ENCODE measurements at regions not wholly inside any gene's neighbourhood (a gene's known extent, or its start where the extent isn't known, plus 50 kb on each side); places are given as distances from the start of the nearest gene placed in this dataset.
A peak's percentile ranks its signal among the peaks of the same experiment; 100 is the strongest.

DNA sequence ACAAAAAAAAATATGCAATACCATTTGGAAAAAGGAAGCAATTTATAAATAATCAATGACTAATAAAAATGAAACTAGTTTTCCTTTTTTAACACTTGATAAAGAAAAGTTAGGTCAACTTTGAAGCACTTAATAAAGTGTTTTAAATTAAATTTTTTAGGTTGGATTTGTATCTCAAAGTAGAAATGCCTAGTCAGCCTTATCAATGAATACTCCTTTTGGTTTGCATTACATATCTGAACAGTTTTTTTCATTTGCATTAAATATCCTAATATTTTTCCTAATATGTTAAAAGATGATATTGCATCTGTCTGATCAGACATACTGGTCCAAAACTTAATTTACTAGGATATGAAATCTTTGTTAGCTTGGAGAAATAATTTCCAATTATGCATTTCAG, 155.8 kb upstream of the ZFP42 start:
- H3K27me3 ChIP-seq (ENCODE audit: control insufficient read depth in 1 of 2, insufficient read depth in 2 of 2, low read length in 2 of 2), result no peaks in the 10 kb centered on the region
- intact Hi-C loops (cut with micrococcal nuclease; ENCODE audit: unreplicated experiment), result no loop called here
- H3K36me3 ChIP-seq (replicated peaks in 1 of 2; ENCODE audit: control insufficient read depth in 1 of 2, insufficient read depth in 2 of 2, low read length in 2 of 2), result no peaks in the 10 kb centered on the region
- H3K79me2 ChIP-seq (ENCODE audit: insufficient read depth, low read length), result no peaks in the 10 kb centered on the region
- H3K9ac ChIP-seq (ENCODE audit: insufficient read depth, low read depth, low read length), result no peak overlapping the region
- H3K4me1 ChIP-seq (ENCODE audit: insufficient read depth, low read length), result no peaks in the 10 kb centered on the region
- ChIA-PET CTCF (ENCODE audit: low intra/inter-chr PET ratio, low total read pairs) (no interaction called here), POLR2A (no interaction called here)
- H2AFZ ChIP-seq (ENCODE audit: low read length), result no peak overlapping the region
- TF ChIP-seq MAFK (conservative IDR thresholded peaks at IDR 0.05 in 1 of 2, IDR thresholded peaks at IDR 0.05 in 1 of 2; ENCODE audit: low read length in 2 of 2), result peak; percentile 46 to 76; a peak in 3 of 4 replicates
- TF ChIP-seq ZNF781 (CRISPR knock-in tag; IDR thresholded peaks at IDR 0.05; ENCODE audit: borderline replicate concordance, not compliant biosample characterization), result no peak
- peak; percentile 42; the same call in 1 of the 2 replicates for TF ChIP-seq MAFF (IDR thresholded peaks at IDR 0.05; ENCODE audit: low read depth, low read length)
- ATAC-seq (no peak), FAIRE-seq (no peak), DNase-seq (ENCODE audit: low spot score) (no peak)
- in situ Hi-C loops (cut with HindIII; ENCODE audit: extremely low pct_ligation_motif_present, low pct_unique_long_range_greater_than_20kb), result no loop called here
- no peaks in the 10 kb centered on the region for H3K9me3 ChIP-seq (ENCODE audit: low read length)
- no TSS peak for BruUV-seq (replicated peaks)
- no peak overlapping the region for H3K27ac ChIP-seq (ENCODE audit: extremely low read length, insufficient read depth, low read length)
- H3K4me2 ChIP-seq (ENCODE audit: low read depth, low read length), result no peak overlapping the region
- H4K20me1 ChIP-seq (ENCODE audit: insufficient read depth, low read length), result no peaks in the 10 kb centered on the region
- no peak overlapping the region for H3K4me3 ChIP-seq (replicated peaks in 1 of 3; ENCODE audit: insufficient read depth in 1 of 3, low read depth in 2 of 3, low read length in 3 of 3)

DNA sequence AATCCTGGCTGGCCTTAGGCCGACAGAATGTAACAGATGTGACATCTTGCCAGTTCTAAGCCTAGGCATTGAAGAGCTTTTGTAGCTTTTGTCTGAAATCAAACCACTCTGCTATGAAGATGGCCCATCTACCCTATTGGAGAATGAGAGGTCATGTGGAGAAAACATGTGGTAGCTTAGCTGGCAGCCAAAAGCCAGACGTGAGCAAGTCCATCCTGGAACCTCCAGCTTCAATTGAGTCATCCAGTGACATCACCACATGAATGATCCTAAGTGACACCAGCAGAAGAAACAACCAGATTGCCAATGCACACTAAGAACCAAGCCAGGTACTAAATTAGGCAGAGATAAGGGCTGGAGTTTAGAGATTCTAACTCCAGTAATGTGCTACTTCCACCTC, 154.8 kb upstream of the ZFP42 start:
- Histone ChIP-seq H2AFZ (ENCODE audit: low read length) (no peak overlapping the region), H4K20me1 (ENCODE audit: insufficient read depth, low read length) (no peaks in the 10 kb centered on the region), H3K79me2 (ENCODE audit: insufficient read depth, low read length) (no peaks in the 10 kb centered on the region), H3K27ac (ENCODE audit: extremely low read length, insufficient read depth, low read length) (no peak overlapping the region), H3K27me3 (ENCODE audit: control insufficient read depth in 1 of 2, insufficient read depth in 2 of 2, low read length in 2 of 2) (no peaks in the 10 kb centered on the region), H3K4me1 (ENCODE audit: insufficient read depth, low read length) (no peaks in the 10 kb centered on the region), H3K4me3 (replicated peaks in 1 of 3; ENCODE audit: insufficient read depth in 1 of 3, low read depth in 2 of 3, low read length in 3 of 3) (no peak overlapping the region), H3K9ac (ENCODE audit: insufficient read depth, low read depth, low read length) (no peak overlapping the region), H3K36me3 (replicated peaks in 1 of 2; ENCODE audit: control insufficient read depth in 1 of 2, insufficient read depth in 2 of 2, low read length in 2 of 2) (no peaks in the 10 kb centered on the region), H3K9me3 (ENCODE audit: low read length) (no peaks in the 10 kb centered on the region), H3K4me2 (ENCODE audit: low read depth, low read length) (no peak overlapping the region)
- POLR2A ChIA-PET, result no interaction called here
- FAIRE-seq (no peak), ATAC-seq (no peak), DNase-seq (ENCODE audit: low spot score) (no peak)
- in situ Hi-C loops (cut with HindIII; ENCODE audit: extremely low pct_ligation_motif_present, low pct_unique_long_range_greater_than_20kb), result no loop called here
- intact Hi-C loops (cut with micrococcal nuclease; ENCODE audit: unreplicated experiment), result no loop called here
- WGBS (ENCODE audit: low lambda C conversion rate), result 44% methylated on average over 1 of the region's 2 CpGs
- CTCF ChIA-PET (ENCODE audit: low intra/inter-chr PET ratio, low total read pairs), result no interaction called here
- TF ChIP-seq CREB1 (IDR thresholded peaks at IDR 0.05), result peak; percentile 31; the same call in 1 of the 2 replicates
- TF ChIP-seq CREB1 (CRISPR knock-in tag; IDR thresholded peaks at IDR 0.05), result no peak
- TF ChIP-seq ZNF850 (CRISPR knock-in tag; conservative IDR thresholded peaks at IDR 0.05), result no peak
- BruUV-seq (replicated peaks), result no TSS peak
